ENCODE measurements at regions not wholly inside any gene's neighbourhood (a gene's known extent, or its start where the extent isn't known, plus 50 kb on each side); places are given as distances from the start of the nearest gene placed in this dataset.

GRCh38 chr4:19193274-19193981 is 1058.3 kb upstream of the SLIT2 start:
- TF ChIP-seq, protein P1, sequence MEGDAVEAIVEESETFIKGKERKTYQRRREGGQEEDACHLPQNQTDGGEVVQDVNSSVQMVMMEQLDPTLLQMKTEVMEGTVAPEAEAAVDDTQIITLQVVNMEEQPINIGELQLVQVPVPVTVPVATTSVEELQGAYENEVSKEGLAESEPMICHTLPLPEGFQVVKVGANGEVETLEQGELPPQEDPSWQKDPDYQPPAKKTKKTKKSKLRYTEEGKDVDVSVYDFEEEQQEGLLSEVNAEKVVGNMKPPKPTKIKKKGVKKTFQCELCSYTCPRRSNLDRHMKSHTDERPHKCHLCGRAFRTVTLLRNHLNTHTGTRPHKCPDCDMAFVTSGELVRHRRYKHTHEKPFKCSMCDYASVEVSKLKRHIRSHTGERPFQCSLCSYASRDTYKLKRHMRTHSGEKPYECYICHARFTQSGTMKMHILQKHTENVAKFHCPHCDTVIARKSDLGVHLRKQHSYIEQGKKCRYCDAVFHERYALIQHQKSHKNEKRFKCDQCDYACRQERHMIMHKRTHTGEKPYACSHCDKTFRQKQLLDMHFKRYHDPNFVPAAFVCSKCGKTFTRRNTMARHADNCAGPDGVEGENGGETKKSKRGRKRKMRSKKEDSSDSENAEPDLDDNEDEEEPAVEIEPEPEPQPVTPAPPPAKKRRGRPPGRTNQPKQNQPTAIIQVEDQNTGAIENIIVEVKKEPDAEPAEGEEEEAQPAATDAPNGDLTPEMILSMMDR (IDR thresholded peaks at IDR 0.05): no peak
- no peak for TF ChIP-seq EP300 (IDR thresholded peaks at IDR 0.05)
